HEK293T (cell line): ENCODE measurements at regions not wholly inside any gene's neighbourhood (a gene's known extent, or its start where the extent isn't known, plus 50 kb on each side); places are given as distances from the start of the nearest gene placed in this dataset.

ENCODE experiments used
- CTBP1 ChIP-seq: fragments of 450-650 bp; IDR thresholded peaks from 2 replicates; pipeline ENCODE4 v1.6.1; 2016; ENCODE audit warnings: borderline replicate concordance
- SP1 ChIP-seq: fragments of 450-650 bp; IDR thresholded peaks from 2 replicates; pipeline ENCODE4 v1.6.1; 2017
- TF ChIP-seq, protein P1 (sequence below): fragments of 450-650 bp; IDR thresholded peaks from 2 replicates; pipeline ENCODE4 v1.6.1; 2016

DNA sequence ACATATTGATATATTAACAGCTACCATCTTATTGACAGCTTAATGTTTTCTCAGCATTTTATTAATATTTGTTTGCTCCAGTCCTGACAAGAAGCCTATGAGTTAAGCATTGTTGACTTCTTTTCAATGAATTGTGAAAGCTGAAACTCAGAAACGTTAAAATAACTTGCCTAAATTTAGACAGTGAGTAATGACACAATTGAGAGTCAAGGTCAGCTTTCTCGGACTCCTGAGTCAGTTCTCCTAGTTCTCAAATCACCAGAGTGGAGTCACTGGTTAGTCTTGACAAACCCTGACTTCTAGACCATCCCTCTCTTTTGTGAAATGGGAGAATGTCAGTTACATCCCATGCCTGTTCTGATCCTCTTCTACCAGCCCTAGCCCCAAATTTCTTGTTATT is 222.7 kb upstream of the ACO1 start:
- TF ChIP-seq CTBP1 (no peak), SP1 (no peak)
- TF ChIP-seq, protein P1, sequence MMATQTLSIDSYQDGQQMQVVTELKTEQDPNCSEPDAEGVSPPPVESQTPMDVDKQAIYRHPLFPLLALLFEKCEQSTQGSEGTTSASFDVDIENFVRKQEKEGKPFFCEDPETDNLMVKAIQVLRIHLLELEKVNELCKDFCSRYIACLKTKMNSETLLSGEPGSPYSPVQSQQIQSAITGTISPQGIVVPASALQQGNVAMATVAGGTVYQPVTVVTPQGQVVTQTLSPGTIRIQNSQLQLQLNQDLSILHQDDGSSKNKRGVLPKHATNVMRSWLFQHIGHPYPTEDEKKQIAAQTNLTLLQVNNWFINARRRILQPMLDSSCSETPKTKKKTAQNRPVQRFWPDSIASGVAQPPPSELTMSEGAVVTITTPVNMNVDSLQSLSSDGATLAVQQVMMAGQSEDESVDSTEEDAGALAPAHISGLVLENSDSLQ = no peak
